Activated CD4-positive, CD25-positive, alpha-beta regulatory T cell treated with anti-CD3 and anti-CD28 coated beads, Interleukin-2, amount 50 U/mL, for 24 hours (primary cell): ENCODE measurements at regions not wholly inside any gene's neighbourhood (a gene's known extent, or its start where the extent isn't known, plus 50 kb on each side); places are given as distances from the start of the nearest gene placed in this dataset.
"Not testable (repeated sequence)": the region's sequence is repeated elsewhere in the genome, so short reads cannot be mapped to it uniquely, and the experiment has no call there.

ENCODE experiments used
- ATAC-seq, 2 donors: fragments of 150-1000 bp; cut with Tn5 transposase; one replicate each; pipeline ENCODE4 v1.10.0; 2021; ENCODE audit warnings: mild to moderate bottlenecking in 1 of 2, moderate library complexity in 1 of 2

DNA sequence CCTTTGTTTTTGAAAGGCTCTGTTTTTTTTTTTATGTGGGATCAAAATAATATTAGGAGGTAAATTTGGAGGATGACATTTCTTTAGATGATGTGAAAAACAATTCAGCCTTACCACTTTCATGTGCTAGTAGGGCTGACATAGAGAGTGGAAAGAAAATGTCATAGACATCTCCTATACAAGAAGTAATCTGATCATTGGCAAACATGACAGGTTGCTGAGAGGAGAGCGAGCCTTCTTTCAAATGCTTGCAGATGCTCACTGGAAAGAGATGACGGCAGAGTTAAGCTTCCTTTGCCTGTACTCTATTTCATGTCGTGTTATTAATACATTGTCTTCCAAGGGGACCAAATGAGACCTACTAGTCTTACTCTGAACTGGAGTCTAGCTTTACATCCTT is 160.1 kb upstream of the DAP start:
- ATAC-seq: no peak

DNA sequence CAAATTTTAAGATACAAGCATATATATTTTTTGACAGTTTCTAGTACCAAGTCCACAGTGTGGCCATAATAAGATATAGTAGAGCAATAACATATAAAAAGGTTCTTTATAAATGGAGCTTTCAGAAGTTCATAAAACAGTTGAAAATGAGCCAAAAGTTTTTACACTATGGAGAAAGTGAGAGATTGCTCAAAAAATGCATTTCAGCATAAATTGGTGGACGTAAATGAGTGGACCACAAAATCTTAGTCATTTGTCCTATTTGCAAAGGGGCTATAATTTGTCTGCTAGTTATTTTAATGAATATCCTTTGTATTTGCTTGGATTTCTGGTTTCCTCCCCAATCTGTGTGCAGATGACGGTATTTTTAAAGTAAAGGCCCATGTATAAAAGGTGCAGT is 159.4 kb upstream of the DAP start:
- ATAC-seq: no peak

DNA sequence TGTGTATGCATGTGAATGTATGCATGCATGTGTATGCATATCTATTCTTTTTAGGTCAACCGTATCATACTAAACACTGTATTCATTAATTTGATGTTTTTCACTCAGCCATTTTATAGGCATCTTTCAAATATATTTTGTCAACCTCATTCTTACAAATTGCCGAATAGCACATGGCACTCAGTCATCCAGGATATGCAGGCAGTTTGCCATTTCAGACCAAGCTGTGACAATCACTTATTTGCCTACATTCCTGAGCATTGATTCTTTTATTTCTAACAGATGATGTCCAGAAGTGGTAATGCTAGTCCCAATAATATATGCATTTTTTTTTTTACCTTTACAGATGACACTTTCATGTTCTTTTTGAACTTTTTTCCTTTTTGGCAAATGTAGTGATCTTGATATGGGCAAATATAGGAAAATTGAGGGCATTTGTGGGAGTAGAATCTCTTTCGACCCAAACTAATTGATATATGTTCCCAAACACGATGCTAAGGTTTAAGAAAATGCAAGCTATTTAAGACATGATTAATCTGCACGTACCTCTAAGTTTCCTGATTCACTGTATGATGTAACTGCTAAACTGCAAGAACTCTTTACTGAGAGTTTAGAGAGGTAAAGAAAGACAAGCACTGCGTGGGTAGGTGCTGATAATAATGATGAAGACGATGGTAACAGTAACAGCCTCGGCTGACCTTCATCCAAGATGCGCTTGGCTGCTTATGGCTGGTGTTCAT is 153.9 kb upstream of the DAP start:
- ATAC-seq: no peak

DNA sequence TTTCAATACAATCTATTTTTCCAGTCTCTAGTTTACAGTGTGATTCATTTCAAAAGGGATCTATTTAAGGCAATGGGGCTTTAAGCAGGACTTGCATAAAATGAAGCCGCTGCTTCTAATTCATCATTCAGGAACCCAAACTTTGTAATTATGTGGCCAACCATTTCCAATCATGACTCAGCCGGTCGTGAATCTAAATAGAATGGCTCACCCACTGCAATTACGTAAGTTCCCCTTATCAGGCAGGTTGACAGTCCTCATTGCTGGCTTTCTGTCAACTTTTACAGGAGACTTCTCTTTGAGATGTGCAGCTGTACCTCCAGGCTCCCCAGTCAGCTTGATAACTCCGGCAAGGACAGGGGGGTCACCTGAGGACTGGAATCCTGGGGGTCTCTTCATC is 152.8 kb upstream of the DAP start:
- ATAC-seq: no peak

DNA sequence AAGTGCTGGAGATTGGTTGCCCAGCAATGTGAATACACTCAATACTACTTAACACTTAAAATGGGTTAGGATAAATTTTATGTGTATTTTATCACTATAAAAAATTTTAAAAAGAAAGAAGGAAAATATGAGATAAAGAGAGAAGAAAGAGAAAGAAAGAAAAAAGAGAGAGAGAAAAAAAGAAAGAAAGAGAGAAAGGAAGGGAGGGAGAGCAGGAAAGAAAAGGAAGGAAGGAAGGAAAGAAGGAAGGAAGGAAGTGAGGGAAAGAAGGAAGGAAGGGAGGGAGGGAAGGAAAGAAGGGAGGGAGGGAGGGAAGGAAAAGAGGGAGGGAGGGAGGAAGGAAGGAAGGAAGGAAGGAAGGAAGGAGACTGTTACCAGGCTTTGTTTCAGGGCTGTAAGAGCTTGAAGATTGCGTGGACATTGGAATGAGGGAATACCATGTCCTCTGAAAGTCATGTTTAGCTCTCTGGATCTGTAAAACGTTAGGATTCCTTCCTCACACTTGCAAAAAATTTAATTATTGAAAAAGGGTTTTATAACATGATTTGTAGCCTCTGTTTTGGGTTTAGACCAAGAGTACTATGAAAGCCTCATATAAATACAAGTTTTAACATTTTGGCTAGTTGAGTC is 152.3 kb upstream of the DAP start:
- ATAC-seq: no peak

DNA sequence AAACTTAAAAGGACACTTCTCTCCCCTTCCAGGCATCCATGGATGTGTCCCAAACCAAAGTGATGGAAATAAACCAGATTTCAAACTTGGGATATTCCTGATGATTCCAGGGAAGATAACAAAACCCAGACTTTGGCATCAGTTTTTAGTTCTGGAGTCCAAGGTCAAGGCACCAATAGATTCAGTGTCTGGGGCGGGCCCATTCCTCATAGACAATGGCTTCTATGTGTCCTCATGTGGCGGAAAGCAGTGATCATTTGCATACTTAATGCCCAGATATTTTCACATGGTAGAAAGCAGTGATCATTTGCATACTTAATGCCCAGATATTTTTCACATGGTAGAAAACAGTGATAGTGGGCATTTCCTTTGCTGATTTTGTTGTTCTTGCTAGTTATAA is 151.4 kb upstream of the DAP start:
- ATAC-seq: no peak

DNA sequence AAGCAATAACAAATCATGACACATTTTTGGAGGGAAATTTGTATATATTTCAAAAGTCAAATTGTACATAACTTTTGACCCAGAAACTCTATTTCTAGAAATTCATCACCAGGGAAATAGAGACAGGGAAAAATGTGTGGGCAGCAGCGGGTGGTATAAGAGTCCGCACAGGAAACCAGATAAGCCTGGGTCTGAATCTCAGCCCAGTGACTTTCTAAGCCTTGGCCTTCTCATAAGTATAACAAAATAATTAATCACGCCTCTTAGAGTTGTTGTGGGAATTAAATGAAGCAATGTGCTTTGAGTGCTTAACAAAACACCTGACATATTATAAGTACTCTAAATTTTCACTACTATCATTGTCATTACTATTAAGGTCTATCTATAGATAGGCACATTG is 149.2 kb upstream of the DAP start:
- no peak for ATAC-seq

DNA sequence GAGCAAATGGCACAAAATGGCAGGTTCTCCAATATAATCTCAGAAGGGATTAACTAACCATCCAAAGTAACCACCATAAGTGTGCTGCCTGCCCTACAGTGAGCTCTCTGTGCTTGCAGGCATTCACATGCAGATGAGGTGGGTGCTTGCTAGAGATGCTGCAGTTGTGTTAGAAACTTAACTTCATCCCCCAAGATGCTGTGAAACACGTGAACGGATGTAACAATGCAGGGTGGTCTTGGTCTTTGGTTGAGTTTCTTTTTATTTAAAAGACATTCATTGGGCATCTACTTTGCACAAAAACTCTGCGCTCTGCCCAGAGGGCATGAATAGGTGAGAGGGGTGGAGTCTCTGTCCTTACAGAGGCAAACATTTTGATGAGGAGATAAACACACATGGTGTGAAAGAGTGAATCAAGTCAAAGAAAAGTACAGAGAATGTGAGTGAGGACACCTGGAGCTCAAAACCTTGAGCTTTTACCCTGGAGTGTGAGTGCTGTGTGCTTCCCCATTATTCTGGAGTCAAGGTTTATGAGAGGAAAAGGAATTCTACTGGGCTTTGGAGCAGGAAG is 143.9 kb upstream of the DAP start:
- ATAC-seq: no peak

DNA sequence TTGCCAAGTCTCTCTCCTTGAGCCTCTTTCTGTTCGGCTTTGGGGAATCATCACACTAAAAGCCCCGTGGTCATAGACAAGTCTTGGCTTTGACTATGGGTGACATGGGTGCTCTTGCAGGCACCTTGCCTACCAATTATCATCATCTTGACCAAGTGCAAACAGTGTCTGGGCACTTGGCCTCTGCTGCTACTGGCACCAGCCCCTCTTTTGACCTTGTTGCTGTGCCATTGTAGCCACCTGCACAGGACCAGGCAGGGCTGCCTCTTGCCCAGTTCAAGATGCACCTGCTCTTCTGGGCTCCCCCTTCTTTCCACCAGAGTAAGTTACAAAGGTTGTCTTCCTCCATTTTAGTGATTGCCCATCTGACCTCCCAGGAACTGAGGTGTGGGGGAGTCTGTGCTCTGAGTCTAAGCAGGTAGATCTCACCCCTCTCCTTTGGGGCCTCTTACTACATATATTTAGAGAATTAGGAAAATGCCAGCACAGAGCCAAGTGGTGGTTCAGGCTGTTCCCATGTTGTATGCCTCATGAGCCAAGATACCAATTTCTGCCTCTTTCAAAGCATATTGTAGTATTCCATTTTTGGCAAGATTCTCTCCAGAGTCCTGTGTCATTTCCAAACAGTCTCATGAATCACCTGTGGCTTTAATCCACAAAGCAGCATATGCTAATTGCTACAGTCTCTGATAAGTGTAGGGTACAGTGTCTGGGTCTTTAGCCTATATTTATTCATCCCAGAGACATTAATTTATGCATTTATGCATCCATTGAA is 142.9 kb upstream of the DAP start:
- ATAC-seq: no peak

DNA sequence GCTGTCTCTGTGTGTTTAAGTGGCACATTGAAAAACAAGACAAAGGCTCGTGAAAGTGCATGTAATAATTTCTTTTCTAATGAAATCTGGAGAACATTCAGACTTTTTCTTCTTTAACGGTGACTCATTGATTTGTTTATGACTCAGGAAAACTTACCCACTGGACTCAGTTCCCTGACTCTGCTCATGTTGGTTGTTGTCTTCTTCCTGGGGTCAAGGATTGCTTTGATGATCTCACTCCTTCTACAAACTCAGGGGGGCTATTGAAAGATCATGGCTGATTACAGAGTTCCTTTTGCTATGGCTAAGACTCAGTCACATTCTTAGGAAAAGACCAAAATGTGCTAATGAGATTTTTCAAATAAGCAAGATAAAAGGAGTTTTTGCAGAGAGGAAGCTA is 141.1 kb upstream of the DAP start:
- ATAC-seq: no peak

DNA sequence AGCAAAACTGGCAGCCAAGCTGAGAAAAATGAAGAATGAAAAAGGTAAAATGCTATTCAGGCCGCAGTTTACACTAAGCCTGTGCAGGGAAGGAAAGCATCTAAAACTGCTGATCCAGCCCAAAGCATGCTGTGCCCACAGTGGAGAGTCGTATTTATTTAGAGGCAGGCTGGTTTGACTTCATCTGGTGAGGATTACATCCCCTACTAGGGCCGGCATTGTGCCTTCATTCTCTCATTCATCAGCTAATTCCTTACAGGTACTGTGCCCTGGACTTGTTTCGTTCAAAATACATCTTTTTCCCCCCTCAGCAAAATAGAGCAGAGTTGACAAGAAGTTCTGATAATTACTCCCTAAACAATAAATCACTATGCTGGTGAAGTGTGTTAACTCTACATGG is 137.5 kb upstream of the DAP start:
- ATAC-seq: no peak

DNA sequence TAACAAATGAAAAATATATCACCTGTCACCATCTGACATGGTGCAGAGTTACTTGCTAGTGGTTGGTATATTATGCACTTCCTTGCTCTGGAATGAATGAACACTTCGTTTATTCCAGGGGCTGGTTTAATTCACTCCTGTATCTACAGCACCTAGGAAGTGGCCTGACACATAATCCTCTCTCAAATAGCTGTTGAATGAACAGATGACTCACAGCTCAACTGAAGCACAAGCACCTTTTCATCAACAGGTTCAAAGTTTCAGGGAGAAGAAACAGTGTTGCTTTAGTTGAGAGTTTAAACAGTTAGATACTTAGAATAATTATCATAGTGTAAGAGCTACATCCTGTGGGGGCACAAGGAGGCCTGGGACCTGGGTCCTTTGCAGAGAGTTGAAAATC is 135.0 kb upstream of the DAP start:
- no peak for ATAC-seq

DNA sequence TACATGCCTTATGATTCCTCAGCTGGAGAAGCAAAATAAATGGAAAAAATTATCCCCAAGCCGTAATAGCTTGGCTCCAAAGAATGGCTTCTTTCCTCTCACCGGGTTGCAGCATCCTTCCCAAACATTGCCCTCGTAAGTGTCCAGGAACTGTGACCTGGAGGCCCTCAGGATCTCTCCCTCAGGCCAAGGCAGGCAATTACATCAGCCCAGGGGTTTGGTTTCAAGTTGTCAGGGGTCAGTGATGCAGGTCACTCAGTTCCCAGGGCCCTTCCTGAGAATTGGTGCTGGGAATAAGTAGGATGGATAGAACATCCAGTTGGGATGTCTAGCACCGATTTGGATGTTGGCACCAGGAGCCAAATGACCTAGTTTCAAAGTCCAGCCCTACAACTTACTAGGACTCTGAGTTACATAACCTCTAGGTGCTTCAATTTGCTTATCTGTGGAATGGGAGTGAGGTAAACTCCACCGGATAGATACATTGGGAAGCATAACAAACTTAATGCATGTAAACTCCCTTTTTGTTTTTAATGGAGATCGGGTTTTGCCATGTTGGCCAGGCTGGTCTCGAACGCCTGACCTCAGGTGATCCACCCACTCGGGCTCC is 133.5 kb upstream of the DAP start:
- ATAC-seq: no peak

DNA sequence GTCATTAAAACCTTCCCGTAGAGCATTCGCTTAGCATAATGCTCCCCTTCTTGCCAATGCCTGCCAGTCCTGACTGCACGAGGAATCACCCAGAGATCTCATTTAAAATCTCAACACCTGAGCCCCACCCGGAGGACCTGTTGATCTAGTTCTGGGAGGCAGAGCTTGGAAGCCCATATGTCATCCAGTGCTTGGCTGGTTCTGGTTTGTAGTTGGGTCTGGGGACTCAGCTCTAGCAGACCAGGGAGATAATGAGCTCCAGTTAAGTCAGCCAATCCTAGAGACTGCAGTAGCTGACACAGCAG is 131.8 kb upstream of the DAP start:
- ATAC-seq: no peak

DNA sequence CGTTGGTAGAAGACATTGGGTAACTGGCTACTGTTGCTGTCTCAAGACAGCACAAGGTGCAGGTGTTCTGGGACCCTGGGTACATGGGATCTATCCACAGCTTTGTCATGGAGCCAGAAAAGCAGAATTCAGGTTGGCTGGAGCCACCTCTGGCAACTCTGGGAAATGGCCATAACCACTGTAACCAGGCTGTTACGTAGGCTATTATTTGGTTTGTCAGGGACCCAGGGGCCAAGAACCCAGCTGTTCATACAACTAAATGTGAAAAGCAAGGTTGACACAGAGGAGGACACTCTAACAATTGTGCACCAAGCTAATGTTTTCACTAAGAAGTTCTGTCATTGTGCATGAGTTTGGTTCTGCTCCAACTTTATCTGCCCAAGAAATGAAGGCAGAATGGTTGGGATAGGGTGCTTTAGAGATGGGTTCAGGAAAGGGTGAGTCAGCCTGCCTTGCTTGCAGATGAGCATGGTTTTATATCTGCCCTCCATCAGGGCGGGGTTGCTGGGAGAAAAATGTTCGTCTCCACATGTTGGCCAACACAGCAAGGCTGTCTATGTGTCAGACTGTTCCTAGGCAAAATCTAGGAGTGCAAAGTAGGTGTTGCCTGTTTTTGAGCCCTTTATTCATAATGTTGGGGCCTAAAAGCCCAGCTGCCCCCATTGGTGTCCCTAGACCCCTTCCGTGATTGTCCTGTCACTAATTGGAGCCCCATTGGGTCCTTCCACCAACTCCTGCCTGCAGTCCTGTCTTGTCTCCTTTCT is 131.3 kb upstream of the DAP start:
- no peak for ATAC-seq

DNA sequence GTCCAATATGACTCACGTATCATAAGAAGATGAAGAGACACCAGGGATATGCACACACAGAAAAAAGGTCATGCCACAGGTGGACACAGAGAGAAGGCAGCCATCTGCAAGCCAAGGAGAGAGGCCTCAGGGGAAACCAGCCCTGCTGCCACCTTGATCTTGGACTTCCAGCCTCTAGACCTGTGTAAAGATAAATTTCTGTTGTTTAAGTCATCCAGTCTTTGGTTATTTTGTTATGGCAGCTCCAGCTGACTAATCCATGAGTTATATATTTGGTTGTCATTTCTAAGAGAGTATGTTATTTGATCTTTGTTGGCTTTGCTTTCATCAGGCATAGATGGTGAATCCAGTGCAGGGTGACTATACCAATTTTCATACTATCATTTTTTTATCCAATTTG is 130.2 kb upstream of the DAP start:
- no peak for ATAC-seq

DNA sequence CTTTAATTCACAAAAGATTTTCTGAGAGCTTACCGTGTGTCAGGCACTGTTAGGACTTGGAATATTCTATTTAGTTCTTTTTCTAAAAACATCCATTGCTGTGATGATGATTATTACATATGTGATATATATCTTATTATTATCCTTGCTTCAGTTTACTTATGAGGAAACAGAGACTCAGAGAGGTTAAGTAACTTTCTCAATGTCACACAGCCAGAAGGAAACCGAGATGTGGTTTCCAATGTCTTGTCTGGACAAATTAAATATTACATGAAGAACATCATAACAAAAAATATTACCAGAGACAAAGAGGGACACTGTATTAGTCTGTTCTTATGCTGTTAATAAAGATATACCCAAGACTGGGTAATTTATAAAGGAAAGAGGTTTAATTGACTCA is 125.5 kb upstream of the DAP start:
- ATAC-seq: no peak

DNA sequence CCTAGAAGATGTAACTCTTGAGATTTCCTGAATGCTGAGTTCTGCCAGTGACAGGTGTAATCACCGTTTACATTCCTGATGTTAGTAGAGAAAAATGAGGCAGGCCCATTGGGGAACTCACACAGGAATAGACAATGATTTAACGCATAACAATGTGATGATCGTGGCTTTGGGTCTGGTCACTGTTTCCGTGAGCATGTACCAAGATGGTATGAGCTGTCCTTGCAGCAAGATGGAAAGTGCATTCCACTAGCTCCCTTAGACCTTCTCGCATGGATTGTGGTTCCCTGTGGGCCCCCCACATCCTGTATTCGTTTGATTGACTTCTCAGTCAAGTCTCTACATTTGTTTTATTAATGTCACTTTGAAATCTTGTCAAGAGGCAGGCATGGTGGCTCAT is 124.0 kb upstream of the DAP start:
- ATAC-seq: no peak

DNA sequence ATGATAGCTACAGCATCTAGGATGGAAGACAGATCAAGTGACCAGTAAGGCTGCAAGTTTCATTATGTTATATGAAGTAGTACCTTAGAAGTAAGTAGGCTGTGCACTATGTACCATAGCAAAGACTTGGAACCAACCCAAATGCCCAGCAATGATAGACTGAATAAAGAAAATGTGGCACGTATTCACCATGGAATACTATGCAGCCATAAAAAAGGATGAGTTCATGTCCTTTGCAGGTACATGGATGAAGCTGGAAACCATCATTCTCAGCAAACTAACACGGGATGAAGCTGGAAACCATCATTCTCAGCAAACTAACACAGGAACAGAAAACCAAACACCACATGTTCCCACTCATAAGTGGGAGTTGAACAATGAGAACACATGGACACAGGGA is 122.9 kb upstream of the DAP start:
- not testable (repeated sequence) for ATAC-seq

DNA sequence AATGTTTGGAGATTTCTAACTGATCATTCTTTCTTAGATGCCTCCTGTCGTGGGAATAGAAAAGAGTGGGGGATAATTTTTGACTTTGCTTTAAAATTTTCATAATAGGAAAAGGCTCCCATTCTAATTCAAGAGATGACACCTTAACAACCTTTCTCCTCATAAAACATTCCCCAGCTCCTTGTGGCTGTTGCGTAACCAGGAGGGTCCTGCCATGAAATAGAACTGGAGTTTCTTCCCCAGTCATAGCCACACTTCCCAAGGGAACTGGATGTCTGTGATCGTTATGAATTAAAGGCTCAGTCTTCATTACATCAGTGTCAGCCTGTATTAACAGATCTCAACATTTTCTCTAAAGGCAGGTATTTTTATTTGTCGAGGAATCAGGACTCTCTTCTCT is 119.9 kb upstream of the DAP start:
- no peak for ATAC-seq

DNA sequence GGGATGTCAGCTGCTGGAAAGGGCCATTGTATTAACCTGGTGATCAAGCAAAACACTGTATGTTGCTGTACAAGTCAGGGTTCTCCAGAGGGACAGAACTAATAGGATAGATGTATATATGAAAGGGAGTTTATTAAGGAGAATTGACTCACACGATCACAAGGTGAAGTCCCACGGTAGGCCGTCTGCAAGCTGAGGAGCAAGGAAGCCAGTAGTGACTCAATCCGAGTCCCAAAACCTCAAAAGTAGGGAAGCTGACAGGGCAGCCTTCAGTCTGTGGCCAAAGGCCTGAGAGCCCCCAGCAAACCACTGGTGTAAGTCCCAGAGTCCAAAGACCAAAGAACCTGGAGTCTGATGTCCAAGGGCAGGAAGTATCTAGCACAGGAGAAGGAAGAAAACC is 116.0 kb upstream of the DAP start:
- not testable (repeated sequence) for ATAC-seq

DNA sequence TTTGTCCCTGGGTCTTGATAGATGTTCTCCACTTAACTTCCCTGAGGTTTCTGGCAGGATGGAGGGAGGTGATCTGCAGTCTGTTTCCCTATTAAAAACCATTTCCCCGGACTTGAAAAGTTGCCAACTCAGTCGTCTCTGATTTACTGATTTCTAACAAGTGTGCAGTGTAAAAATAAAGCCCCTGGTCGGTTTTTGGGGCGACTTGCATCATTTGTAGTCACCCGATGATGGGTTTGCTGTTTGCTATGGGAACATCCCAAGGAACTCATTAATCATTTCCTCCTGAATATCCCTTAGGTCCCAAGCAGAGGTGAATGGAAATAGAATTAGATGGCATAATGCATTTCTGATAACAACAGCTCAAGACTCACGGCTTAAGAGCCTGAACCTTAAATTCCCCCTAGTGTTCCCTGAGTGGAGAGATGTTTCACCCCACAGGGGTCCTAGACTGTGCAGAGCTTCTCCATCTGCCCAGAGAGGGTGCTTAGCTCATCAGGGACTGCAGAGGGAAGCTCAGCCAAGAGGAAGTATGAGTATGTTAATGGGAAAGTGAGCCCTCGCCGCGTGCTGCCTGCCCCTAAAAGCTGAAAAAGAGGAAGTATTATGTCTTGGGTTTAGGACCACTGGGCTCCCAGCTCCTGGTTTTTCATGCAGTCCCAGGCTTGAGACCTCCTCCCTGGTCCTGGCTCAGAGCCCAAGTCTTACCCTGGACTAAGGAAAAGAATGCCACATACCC is 115.1 kb upstream of the DAP start:
- ATAC-seq: no peak
